B cell (primary cell): ENCODE measurements at regions not wholly inside any gene's neighbourhood (a gene's known extent, or its start where the extent isn't known, plus 50 kb on each side); places are given as distances from the start of the nearest gene placed in this dataset.

Experiments
- ATAC-seq: fragments of 200-7000 bp; cut with Tn5 transposase; one replicate; pipeline ENCODE4 v1.10.0; 2021; ENCODE audit warnings: low read depth, mild to moderate bottlenecking, moderate number of reproducible peaks, moderate library complexity
- CTCF ChIA-PET: fragments of 350-600 bp; sonication (Branson Sonifier 250); formaldehyde crosslinking; loops from one replicate; lab custom pipeline; 2021; ENCODE audit warnings: antibody characterized with exemption, inconsistent platforms; lab: Charles Lee
- POLR2A ChIA-PET: fragments of 350-600 bp; sonication (Branson Sonifier 250); formaldehyde crosslinking; loops from one replicate; lab custom pipeline; 2021; ENCODE audit warnings: antibody characterized with exemption; lab: Charles Lee
- DNase-seq: peaks from one replicate; pipeline ENCODE4 v3.0.0; 2013
- H2AFZ ChIP-seq: 2 replicates; pipeline ENCODE4 v1.6.1; 2012; ENCODE audit warnings: mild to moderate bottlenecking, low read depth, low read length; ENCODE audit not compliant: insufficient read depth, poor library complexity, severe bottlenecking
- H3K27ac ChIP-seq, 2 donors: 1 replicate in 1 of 2; 2 replicates in 1 of 2; pipeline ENCODE4 v1.5.1; 2012 to 2013; ENCODE audit warnings: low read length in 2 of 2, mild to moderate bottlenecking in 2 of 2, moderate library complexity in 1 of 2
- H3K27me3 ChIP-seq, 4 experiments: fragments of 200-600 bp in 1 of 4; sonication (generic) in 1 of 4; replicated peaks in 1 of 4; 1 replicate in 2 of 4; 2 replicates in 2 of 4; pipeline versions ENCODE4 v1.6.1 to v1.7.0; 2013 to 2016; ENCODE audit warnings: low read length in 3 of 4, mild to moderate bottlenecking in 2 of 4, mixed read lengths in 1 of 4, moderate library complexity in 1 of 4; ENCODE audit not compliant: insufficient read depth in 4 of 4, control insufficient read depth in 3 of 4; ENCODE audit errors: control extremely low read depth in 1 of 4
- H3K36me3 ChIP-seq, 2 experiments: replicated peaks in 1 of 2; 1 replicate in 1 of 2; 2 replicates in 1 of 2; pipeline versions ENCODE4 v1.6.1 to v1.7.1; 2013; ENCODE audit warnings: low read length in 1 of 2; ENCODE audit not compliant: insufficient read depth in 2 of 2, control insufficient read depth in 1 of 2; ENCODE audit errors: control extremely low read depth in 1 of 2, extremely low read depth in 1 of 2
- H3K4me1 ChIP-seq, 2 donors: fragments of 200-600 bp in 1 of 2; sonication (generic) in 1 of 2; 1 replicate in 1 of 2; 2 replicates in 1 of 2; pipeline versions ENCODE4 v1.5.1 to v1.6.1; 2013 to 2017; ENCODE audit warnings: low read length in 2 of 2; ENCODE audit not compliant: control insufficient read depth in 2 of 2, insufficient read depth in 2 of 2
- H3K4me2 ChIP-seq: replicated peaks from 2 replicates; pipeline ENCODE3; 2012; ENCODE audit warnings: mild to moderate bottlenecking, low read depth, low read length; ENCODE audit not compliant: poor library complexity, severe bottlenecking
- H3K4me3 ChIP-seq, 5 experiments: fragments of 200-600 bp in 1 of 5; sonication (generic) in 1 of 5; 1 replicate in 3 of 5; 2 replicates in 2 of 5; pipeline versions ENCODE4 v1.5.1 to v1.7.0; 2011 to 2016; ENCODE audit warnings: low read length in 4 of 5, mild to moderate bottlenecking in 4 of 5, low read depth in 2 of 5, control low read depth in 1 of 5, moderate library complexity in 1 of 5; ENCODE audit not compliant: insufficient read depth in 1 of 5; ENCODE audit errors: control extremely low read depth in 1 of 5, extremely low read depth in 1 of 5
- H3K79me2 ChIP-seq: fragments of 200-600 bp; sonication (generic); one replicate; pipeline ENCODE4 v1.6.0; 2016; ENCODE audit warnings: low read length; ENCODE audit not compliant: control insufficient read depth, insufficient read depth
- H3K9ac ChIP-seq: fragments of 200-600 bp; sonication (generic); 2 replicates; pipeline ENCODE4 v1.6.1; 2017; ENCODE audit warnings: mild to moderate bottlenecking, low read length, moderate library complexity
- H3K9me3 ChIP-seq, 3 donors: one replicate each; pipeline versions ENCODE4 v1.6.1 to v1.7.1; 2013; ENCODE audit warnings: low read length in 2 of 3; ENCODE audit not compliant: control insufficient read depth in 2 of 3, insufficient read depth in 1 of 3; ENCODE audit errors: control extremely low read depth in 1 of 3
- H4K20me1 ChIP-seq: 2 replicates; pipeline ENCODE4 v1.6.0; 2012; ENCODE audit warnings: mild to moderate bottlenecking, low read length; ENCODE audit not compliant: insufficient read depth, control insufficient read depth, poor library complexity, severe bottlenecking
- H3K27ac Mint-ChIP-seq: one replicate; pipeline ENCODE4 v1.8.0; 2021; ENCODE audit warnings: mixed read lengths
- H3K27me3 Mint-ChIP-seq: one replicate; pipeline ENCODE4 v1.8.0; 2021; ENCODE audit warnings: mixed read lengths
- H3K4me1 Mint-ChIP-seq: one replicate; pipeline ENCODE4 v1.8.0; 2021; ENCODE audit warnings: mixed read lengths
- H3K4me3 Mint-ChIP-seq: one replicate; pipeline ENCODE4 v1.8.0; 2021; ENCODE audit warnings: mixed read lengths
- H3K9me3 Mint-ChIP-seq: one replicate; pipeline ENCODE4 v1.8.0; 2022; ENCODE audit warnings: mixed read lengths; ENCODE audit not compliant: insufficient read depth
- EZH2 ChIP-seq: IDR thresholded peaks from 2 replicates; pipeline ENCODE4 v1.6.1; 2012; ENCODE audit warnings: borderline replicate concordance, low read depth, mild to moderate bottlenecking, moderate library complexity, low read length; ENCODE audit not compliant: insufficient read depth, poor library complexity, severe bottlenecking
- WGBS: methylation state at CpG from one replicate; pipeline ENCODE4 v1.1.5; 2013; ENCODE audit warnings: missing lambda C conversion rate; ENCODE audit not compliant: insufficient coverage; 5-methylcytosine and 5-hydroxymethylcytosine counted together
- intact Hi-C: fragments of 100-400 bp; cut with micrococcal nuclease; formaldehyde crosslinking; loops from one replicate; pipeline ENCODE4 v1.10.0; 2022
- TF ChIP-seq, protein P1 (sequence below): fragments of 200-600 bp; IDR thresholded peaks from one replicate; pipeline ENCODE4 v1.8.0; 2022; ENCODE audit warnings: antibody characterized with exemption, mild to moderate bottlenecking

- TF ChIP-seq EZH2 = no peak
- TF ChIP-seq, protein P1, sequence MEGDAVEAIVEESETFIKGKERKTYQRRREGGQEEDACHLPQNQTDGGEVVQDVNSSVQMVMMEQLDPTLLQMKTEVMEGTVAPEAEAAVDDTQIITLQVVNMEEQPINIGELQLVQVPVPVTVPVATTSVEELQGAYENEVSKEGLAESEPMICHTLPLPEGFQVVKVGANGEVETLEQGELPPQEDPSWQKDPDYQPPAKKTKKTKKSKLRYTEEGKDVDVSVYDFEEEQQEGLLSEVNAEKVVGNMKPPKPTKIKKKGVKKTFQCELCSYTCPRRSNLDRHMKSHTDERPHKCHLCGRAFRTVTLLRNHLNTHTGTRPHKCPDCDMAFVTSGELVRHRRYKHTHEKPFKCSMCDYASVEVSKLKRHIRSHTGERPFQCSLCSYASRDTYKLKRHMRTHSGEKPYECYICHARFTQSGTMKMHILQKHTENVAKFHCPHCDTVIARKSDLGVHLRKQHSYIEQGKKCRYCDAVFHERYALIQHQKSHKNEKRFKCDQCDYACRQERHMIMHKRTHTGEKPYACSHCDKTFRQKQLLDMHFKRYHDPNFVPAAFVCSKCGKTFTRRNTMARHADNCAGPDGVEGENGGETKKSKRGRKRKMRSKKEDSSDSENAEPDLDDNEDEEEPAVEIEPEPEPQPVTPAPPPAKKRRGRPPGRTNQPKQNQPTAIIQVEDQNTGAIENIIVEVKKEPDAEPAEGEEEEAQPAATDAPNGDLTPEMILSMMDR = no peak
- no peak overlapping the region for H3K9ac ChIP-seq
- H3K4me3 ChIP-seq = no peak overlapping the region
- Mint-ChIP-seq H3K27ac (no peak overlapping the region), H3K4me3 (no peak overlapping the region), H3K4me1 (no peaks in the 10 kb centered on the region), H3K9me3 (no peaks in the 10 kb centered on the region), H3K27me3 (peaks cover 25% of the 10 kb centered on the region)
- H3K9me3 ChIP-seq = peaks cover 0 to 6% (median 0%) of the 10 kb centered on the region in 3 donors
- peaks cover 0 to 13% (median 3%) of the 10 kb centered on the region in 4 experiments for H3K27me3 ChIP-seq
- no peak overlapping the region for H2AFZ ChIP-seq
- no peak for ATAC-seq
- POLR2A ChIA-PET = no interaction called here
- DNase-seq = no peak
- no peaks in the 10 kb centered on the region for H3K4me1 ChIP-seq
- WGBS = 83% methylated on average over 12 of the region's 20 CpGs
- H3K36me3 ChIP-seq = no peaks in the 10 kb centered on the region
- CTCF ChIA-PET = no interaction called here
- H4K20me1 ChIP-seq = no peaks in the 10 kb centered on the region
- no peaks in the 10 kb centered on the region for H3K79me2 ChIP-seq
- intact Hi-C loops = no loop called here
- no peak overlapping the region for H3K27ac ChIP-seq
- H3K4me2 ChIP-seq = no peak overlapping the region
These were observed 50.7 kb upstream of the DLK1 start for GRCh38 chr14:100675699-100676684.
